GM11168 (cell line): ENCODE measurements at regions not wholly inside any gene's neighbourhood (a gene's known extent, or its start where the extent isn't known, plus 50 kb on each side); places are given as distances from the start of the nearest gene placed in this dataset.

Experiments
- in situ Hi-C: fragments of 300-500 bp; cut with MboI; formaldehyde crosslinking; loops from one replicate; pipeline ENCODE4 v1.12.0; 2022; ENCODE audit warnings: low sequenced_read_pairs; ENCODE audit not compliant: unreplicated experiment

- in situ Hi-C loops, result no loop called here
Observed at GRCh38 chr18:61123309-61123708, 209.9 kb upstream of the CDH20 start.

- in situ Hi-C loops, result no loop called here
Observed at GRCh38 chr18:61127714-61128467, 205.3 kb upstream of the CDH20 start.

- in situ Hi-C loops, result no loop called here
Observed at GRCh38 chr18:61129001-61129400, 204.2 kb upstream of the CDH20 start.

- in situ Hi-C loops, result no loop called here
Observed at GRCh38 chr18:61132031-61132430, 201.2 kb upstream of the CDH20 start.

- in situ Hi-C loops, result no loop called here
Observed at GRCh38 chr18:61133783-61134182, 199.4 kb upstream of the CDH20 start.

GRCh38 chr18:61136711-61137251 is 196.4 kb upstream of the CDH20 start:
- in situ Hi-C loops, result no loop called here

GRCh38 chr18:61141691-61142090 is 191.5 kb upstream of the CDH20 start:
- in situ Hi-C loops, result no loop called here

- in situ Hi-C loops, result no loop called here
Observed at GRCh38 chr18:61148322-61148721, 184.9 kb upstream of the CDH20 start.

- in situ Hi-C loops, result no loop called here
Observed at GRCh38 chr18:61149786-61150185, 183.4 kb upstream of the CDH20 start.

- in situ Hi-C loops, result no loop called here
Observed at GRCh38 chr18:61153571-61153970, 179.7 kb upstream of the CDH20 start.

- in situ Hi-C loops, result no loop called here
Observed at GRCh38 chr18:61154866-61155265, 178.4 kb upstream of the CDH20 start.

GRCh38 chr18:61155586-61155985 is 177.6 kb upstream of the CDH20 start:
- in situ Hi-C loops, result no loop called here

- in situ Hi-C loops, result no loop called here
Observed at GRCh38 chr18:61157451-61157850, 175.8 kb upstream of the CDH20 start.

- in situ Hi-C loops, result no loop called here
Observed at GRCh38 chr18:61159246-61159645, 174.0 kb upstream of the CDH20 start.

GRCh38 chr18:61164321-61164720 is 168.9 kb upstream of the CDH20 start:
- in situ Hi-C loops, result no loop called here

GRCh38 chr18:61167902-61168301 is 165.3 kb upstream of the CDH20 start:
- in situ Hi-C loops, result no loop called here

- in situ Hi-C loops, result no loop called here
Observed at GRCh38 chr18:61169386-61169785, 163.8 kb upstream of the CDH20 start.

GRCh38 chr18:61172624-61173023 is 160.6 kb upstream of the CDH20 start:
- in situ Hi-C loops, result no loop called here

GRCh38 chr18:61173554-61173953 is 159.7 kb upstream of the CDH20 start:
- in situ Hi-C loops, result no loop called here

GRCh38 chr18:61183798-61184197 is 149.4 kb upstream of the CDH20 start:
- in situ Hi-C loops, result no loop called here

GRCh38 chr18:61187971-61188370 is 145.3 kb upstream of the CDH20 start:
- in situ Hi-C loops, result no loop called here

- in situ Hi-C loops, result no loop called here
Observed at GRCh38 chr18:61189376-61189775, 143.9 kb upstream of the CDH20 start.
